C4-2B (cell line): ENCODE measurements at regions not wholly inside any gene's neighbourhood (a gene's known extent, or its start where the extent isn't known, plus 50 kb on each side); places are given as distances from the start of the nearest gene placed in this dataset.

ENCODE experiments used
- ZFX ChIP-seq: fragments of 450-650 bp; IDR thresholded peaks from 2 replicates; pipeline ENCODE4 v1.6.1; 2017
- TF ChIP-seq, protein P1 (sequence below): fragments of 450-650 bp; conservative IDR thresholded peaks from 2 replicates; pipeline ENCODE4 v1.5.1; 2017; ENCODE audit warnings: mild to moderate bottlenecking

GRCh38 chr10:4648999-4649398 is 177.0 kb upstream of the AKR1E2 start:
- TF ChIP-seq, protein P1, sequence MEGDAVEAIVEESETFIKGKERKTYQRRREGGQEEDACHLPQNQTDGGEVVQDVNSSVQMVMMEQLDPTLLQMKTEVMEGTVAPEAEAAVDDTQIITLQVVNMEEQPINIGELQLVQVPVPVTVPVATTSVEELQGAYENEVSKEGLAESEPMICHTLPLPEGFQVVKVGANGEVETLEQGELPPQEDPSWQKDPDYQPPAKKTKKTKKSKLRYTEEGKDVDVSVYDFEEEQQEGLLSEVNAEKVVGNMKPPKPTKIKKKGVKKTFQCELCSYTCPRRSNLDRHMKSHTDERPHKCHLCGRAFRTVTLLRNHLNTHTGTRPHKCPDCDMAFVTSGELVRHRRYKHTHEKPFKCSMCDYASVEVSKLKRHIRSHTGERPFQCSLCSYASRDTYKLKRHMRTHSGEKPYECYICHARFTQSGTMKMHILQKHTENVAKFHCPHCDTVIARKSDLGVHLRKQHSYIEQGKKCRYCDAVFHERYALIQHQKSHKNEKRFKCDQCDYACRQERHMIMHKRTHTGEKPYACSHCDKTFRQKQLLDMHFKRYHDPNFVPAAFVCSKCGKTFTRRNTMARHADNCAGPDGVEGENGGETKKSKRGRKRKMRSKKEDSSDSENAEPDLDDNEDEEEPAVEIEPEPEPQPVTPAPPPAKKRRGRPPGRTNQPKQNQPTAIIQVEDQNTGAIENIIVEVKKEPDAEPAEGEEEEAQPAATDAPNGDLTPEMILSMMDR = no peak
- TF ChIP-seq ZFX = no peak
